ENCODE measurements at regions not wholly inside any gene's neighbourhood (a gene's known extent, or its start where the extent isn't known, plus 50 kb on each side); places are given as distances from the start of the nearest gene placed in this dataset.

- TF ChIP-seq POLR2A (IDR thresholded peaks at IDR 0.05; ENCODE audit: low read depth, low read length) (no peak), RFX5 (IDR thresholded peaks at IDR 0.05; ENCODE audit: low read depth, low read length) (no peak), CEBPB (IDR thresholded peaks at IDR 0.05; ENCODE audit: low read depth, low read length) (no peak), CHD1 (IDR thresholded peaks at IDR 0.05; ENCODE audit: low read depth, low read length) (no peak), NFE2L2 (IDR thresholded peaks at IDR 0.05; ENCODE audit: low read depth, low read length) (no peak), RCOR1 (IDR thresholded peaks at IDR 0.05; ENCODE audit: insufficient replicate concordance, low read length) (no peak), BHLHE40 (IDR thresholded peaks at IDR 0.05; ENCODE audit: low read depth, low read length) (no peak), MAFK (IDR thresholded peaks at IDR 0.05; ENCODE audit: low read depth, low read length) (no peak)
- TF ChIP-seq, protein P1, sequence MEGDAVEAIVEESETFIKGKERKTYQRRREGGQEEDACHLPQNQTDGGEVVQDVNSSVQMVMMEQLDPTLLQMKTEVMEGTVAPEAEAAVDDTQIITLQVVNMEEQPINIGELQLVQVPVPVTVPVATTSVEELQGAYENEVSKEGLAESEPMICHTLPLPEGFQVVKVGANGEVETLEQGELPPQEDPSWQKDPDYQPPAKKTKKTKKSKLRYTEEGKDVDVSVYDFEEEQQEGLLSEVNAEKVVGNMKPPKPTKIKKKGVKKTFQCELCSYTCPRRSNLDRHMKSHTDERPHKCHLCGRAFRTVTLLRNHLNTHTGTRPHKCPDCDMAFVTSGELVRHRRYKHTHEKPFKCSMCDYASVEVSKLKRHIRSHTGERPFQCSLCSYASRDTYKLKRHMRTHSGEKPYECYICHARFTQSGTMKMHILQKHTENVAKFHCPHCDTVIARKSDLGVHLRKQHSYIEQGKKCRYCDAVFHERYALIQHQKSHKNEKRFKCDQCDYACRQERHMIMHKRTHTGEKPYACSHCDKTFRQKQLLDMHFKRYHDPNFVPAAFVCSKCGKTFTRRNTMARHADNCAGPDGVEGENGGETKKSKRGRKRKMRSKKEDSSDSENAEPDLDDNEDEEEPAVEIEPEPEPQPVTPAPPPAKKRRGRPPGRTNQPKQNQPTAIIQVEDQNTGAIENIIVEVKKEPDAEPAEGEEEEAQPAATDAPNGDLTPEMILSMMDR (conservative IDR thresholded peaks at IDR 0.05; ENCODE audit: low read depth, low read length), result no peak
- TF ChIP-seq, protein P2, sequence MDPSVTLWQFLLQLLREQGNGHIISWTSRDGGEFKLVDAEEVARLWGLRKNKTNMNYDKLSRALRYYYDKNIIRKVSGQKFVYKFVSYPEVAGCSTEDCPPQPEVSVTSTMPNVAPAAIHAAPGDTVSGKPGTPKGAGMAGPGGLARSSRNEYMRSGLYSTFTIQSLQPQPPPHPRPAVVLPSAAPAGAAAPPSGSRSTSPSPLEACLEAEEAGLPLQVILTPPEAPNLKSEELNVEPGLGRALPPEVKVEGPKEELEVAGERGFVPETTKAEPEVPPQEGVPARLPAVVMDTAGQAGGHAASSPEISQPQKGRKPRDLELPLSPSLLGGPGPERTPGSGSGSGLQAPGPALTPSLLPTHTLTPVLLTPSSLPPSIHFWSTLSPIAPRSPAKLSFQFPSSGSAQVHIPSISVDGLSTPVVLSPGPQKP (IDR thresholded peaks at IDR 0.05; ENCODE audit: borderline replicate concordance, low read depth, low read length), result no peak
These were observed 243.0 kb upstream of the PDE3A start for GRCh38 chr12:20125276-20125798.
